Muscle layer of duodenum (tissue), 2 donors: ENCODE measurements at regions not wholly inside any gene's neighbourhood (a gene's known extent, or its start where the extent isn't known, plus 50 kb on each side); places are given as distances from the start of the nearest gene placed in this dataset.
"Not testable (repeated sequence)": the region's sequence is repeated elsewhere in the genome, so short reads cannot be mapped to it uniquely, and the experiment has no call there.

Experiments
- H3K27ac ChIP-seq: one replicate; pipeline ENCODE4 v1.7.0; 2013; ENCODE audit warnings: mild to moderate bottlenecking, low read length
- H3K27me3 ChIP-seq: one replicate; pipeline ENCODE4 v1.7.0; 2013; ENCODE audit warnings: low read depth, mild to moderate bottlenecking, control low read depth, low read length
- H3K36me3 ChIP-seq, 2 donors: one replicate each; pipeline ENCODE4 v1.7.0; 2013; ENCODE audit warnings: low read length in 2 of 2, control low read depth in 1 of 2, mild to moderate bottlenecking in 1 of 2; ENCODE audit not compliant: insufficient read depth in 2 of 2, control insufficient read depth in 1 of 2
- H3K4me1 ChIP-seq, 2 donors: one replicate each; pipeline ENCODE4 v1.7.0; 2013; ENCODE audit warnings: low read length in 2 of 2, mild to moderate bottlenecking in 2 of 2, control low read depth in 1 of 2, moderate library complexity in 1 of 2; ENCODE audit not compliant: insufficient read depth in 2 of 2, control insufficient read depth in 1 of 2
- H3K4me3 ChIP-seq, 2 donors: one replicate each; pipeline ENCODE4 v1.7.0; 2013; ENCODE audit warnings: low read length in 2 of 2, low read depth in 1 of 2, mild to moderate bottlenecking in 1 of 2
- H3K9me3 ChIP-seq, 2 donors: one replicate each; pipeline ENCODE4 v1.7.0; 2013; ENCODE audit warnings: low read length in 2 of 2, control low read depth in 1 of 2, mild to moderate bottlenecking in 1 of 2; ENCODE audit not compliant: control insufficient read depth in 1 of 2
- donor health status: healthy.

DNA sequence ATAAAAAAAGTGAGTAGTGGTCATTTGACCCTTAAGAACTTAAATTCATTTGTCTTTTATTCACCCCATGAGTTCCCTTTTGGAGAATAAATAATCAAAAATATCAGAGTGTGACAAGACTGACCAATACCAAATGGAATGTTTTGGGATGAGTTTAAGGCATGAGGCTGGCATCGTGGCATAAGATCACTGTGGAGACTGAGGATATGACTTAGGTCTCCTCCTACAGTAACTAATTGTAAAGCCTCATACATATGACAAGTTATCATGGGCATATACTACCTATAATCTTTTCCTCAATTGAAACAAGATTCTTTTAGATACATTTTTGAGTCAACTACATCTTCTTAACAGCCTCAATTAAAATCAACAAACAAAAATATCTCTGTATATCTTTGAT, 782.0 kb downstream of the SLITRK1 start:
- Histone ChIP-seq H3K27ac (no peak overlapping the region), H3K27me3 (no peaks in the 10 kb centered on the region), H3K4me3 (no peak overlapping the region), H3K9me3 (peaks cover 0 to 7% of the 10 kb centered on the region in 2 donors), H3K4me1 (no peaks in the 10 kb centered on the region), H3K36me3 (no peaks in the 10 kb centered on the region)

DNA sequence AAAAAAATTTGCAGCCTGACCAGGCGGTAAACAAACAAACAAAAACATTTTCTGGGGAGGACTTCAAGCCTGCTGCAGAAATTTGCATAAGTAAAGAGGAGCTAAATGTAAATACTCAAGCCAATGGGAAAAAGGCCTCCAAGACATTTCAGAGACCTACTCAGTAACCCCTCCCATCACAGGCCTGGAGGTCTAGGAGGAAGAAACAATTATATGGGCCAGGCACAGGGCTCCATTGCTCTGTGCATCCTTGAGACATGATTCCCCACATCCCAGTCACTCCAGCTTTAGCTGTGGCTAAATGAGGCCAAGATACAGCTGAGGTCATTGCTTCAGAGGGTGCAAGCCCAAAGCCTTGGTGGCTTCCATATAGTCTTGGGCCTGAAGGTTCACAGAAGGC, 793.4 kb downstream of the SLITRK1 start:
- H3K27ac ChIP-seq: no peak overlapping the region
- no peaks in the 10 kb centered on the region for H3K27me3 ChIP-seq
- no peak overlapping the region for H3K4me3 ChIP-seq
- H3K36me3 ChIP-seq: no peaks in the 10 kb centered on the region
- H3K4me1 ChIP-seq: no peaks in the 10 kb centered on the region
- H3K9me3 ChIP-seq: peaks cover 0 to 2% of the 10 kb centered on the region in 2 donors

DNA sequence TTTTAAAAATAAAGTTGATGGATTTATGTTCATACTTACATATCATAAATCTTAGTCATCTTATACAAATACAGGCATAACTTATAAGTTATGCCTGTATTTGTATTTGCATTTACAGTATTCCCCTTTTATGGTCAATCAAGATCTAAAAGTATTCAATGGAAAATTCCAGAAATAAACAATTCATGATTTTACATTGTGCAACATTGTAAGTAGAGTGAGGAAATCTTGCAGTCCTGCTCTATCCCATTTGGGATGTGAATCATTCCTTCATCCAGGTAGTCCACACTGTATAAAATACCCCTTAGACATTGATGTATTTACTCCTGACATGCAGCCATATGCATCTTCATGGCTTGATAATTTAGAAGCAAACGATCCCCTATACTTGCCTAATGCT, 795.3 kb downstream of the SLITRK1 start:
- H3K4me1 ChIP-seq: no peaks in the 10 kb centered on the region
- no peaks in the 10 kb centered on the region for H3K36me3 ChIP-seq
- peaks cover 0 to 2% of the 10 kb centered on the region in 2 donors for H3K9me3 ChIP-seq
- no peak overlapping the region for H3K4me3 ChIP-seq
- no peaks in the 10 kb centered on the region for H3K27me3 ChIP-seq
- no peak overlapping the region for H3K27ac ChIP-seq

DNA sequence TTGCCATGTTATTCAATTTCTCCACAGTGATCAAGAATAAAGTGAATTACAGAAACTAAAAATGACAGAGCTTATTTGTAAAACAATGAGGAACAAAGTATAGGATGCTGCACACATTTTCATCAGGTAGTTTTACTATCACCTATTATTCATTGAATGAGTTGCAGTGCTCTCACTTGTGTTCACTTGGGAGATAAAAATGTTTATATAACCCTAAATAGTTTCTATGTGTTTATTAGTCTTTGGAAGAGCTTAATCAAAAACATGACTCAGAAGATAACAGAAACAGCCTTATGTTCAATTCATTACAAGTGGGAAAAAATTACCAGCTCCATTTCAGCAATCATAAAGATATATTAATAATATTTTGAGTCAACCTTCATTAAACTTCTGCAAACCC, 796.2 kb downstream of the SLITRK1 start:
- H3K36me3 ChIP-seq: no peaks in the 10 kb centered on the region
- H3K4me3 ChIP-seq: no peak overlapping the region
- no peak overlapping the region for H3K27ac ChIP-seq
- peaks cover 0 to 2% of the 10 kb centered on the region in 2 donors for H3K9me3 ChIP-seq
- H3K27me3 ChIP-seq: no peaks in the 10 kb centered on the region
- H3K4me1 ChIP-seq: no peaks in the 10 kb centered on the region

DNA sequence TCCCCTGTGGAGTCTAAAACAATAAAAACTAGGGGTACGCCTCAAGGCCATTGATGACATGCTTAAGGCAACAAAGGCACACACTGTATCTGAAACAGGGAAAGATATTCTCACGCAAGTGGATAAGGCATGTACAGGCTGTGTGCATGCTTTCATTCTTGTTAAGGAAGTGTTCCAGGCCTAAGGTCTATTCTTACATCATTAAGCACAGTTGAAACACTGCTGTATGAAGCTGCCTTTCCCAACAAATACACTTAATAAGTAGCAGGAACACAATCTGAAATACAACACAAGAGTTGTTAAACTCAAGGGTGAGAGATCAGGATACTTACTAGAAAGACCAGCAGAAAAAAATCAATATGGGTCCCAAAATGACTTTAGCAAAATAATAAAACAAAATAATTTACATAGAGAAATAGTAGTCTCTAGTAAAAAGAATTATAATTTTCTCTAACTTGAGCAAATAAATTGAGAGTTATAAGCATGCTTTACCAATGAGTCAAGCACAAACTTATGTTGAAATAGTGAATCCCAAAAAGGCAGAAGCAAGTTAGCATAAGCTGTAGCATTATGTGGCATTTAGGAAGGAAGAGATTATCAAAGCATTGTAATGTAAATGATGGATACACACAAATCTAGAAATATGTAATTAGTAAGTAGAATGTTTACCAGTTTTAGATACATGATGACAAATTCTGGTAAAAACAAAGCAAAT, 796.9 kb downstream of the SLITRK1 start:
- H3K4me1 ChIP-seq: no peaks in the 10 kb centered on the region
- no peak overlapping the region for H3K27ac ChIP-seq
- no peaks in the 10 kb centered on the region for H3K27me3 ChIP-seq
- H3K9me3 ChIP-seq: peaks cover 0 to 2% of the 10 kb centered on the region in 2 donors
- H3K36me3 ChIP-seq: no peaks in the 10 kb centered on the region
- no peak overlapping the region for H3K4me3 ChIP-seq

DNA sequence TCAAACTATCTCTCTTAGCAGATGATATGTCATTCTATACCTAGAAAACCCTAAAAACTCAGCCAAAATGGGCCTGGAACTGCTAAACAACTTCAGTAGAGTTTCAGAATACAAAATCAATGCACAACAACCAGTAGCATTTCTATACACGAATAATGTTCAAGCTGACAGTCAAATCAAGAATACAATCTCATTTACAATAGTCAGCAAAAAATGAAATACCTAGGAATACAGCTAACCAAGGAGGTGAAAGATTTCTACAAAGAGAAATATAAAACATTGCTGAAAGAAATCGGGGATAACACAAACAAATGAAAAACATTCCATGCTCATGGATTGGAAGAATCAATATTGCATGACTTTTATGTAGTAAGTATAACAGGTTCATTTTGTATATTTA, 804.8 kb downstream of the SLITRK1 start:
- H3K4me3 ChIP-seq: no peak overlapping the region
- no peaks in the 10 kb centered on the region for H3K36me3 ChIP-seq
- no peaks in the 10 kb centered on the region for H3K27me3 ChIP-seq
- H3K27ac ChIP-seq: no peak overlapping the region
- no peaks in the 10 kb centered on the region for H3K4me1 ChIP-seq
- H3K9me3 ChIP-seq: no peaks in the 10 kb centered on the region

DNA sequence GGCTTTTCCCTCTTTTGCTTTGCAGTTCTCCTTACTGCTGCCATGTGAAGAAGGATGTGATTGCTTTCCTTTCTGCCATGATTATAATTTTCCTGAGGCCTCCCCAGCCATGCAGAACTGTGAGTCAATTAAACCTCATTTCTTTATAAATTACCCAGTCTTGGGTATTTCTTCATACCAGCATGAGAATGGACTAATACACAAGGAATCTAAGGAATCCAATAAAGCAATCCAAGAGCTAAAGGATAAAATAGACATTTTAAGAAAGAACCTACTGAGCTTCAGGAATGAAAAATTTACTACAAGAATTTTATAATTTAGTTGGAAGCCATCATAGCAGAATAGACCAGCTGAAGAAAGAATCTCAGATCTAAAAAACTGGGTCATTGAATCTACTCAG, 808.3 kb downstream of the SLITRK1 start:
- not testable (repeated sequence) for H3K27me3 ChIP-seq, H3K9me3 ChIP-seq, H3K4me3 ChIP-seq, H3K36me3 ChIP-seq, H3K4me1 ChIP-seq, H3K27ac ChIP-seq

DNA sequence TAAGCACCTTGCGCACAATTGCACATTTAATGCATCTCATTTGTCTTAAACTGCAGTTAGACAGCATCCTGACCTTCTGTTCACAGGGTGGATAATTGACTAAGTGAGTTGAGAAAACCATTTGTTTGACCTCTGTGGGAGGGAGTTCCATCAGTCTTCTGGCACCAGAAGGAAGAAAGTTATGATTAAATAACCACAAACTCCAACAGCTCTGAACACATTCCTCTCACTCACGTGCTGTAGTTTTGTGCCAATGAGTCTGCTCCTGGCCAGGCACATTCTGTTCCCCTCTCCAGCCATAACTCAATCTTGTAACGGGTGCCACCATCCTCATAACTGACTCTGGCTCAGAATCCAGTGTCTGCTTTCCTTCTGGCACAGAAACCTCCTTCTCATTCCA, 817.2 kb downstream of the SLITRK1 start:
- Histone ChIP-seq H3K27me3 (no peaks in the 10 kb centered on the region), H3K4me3 (no peak overlapping the region), H3K27ac (no peak overlapping the region), H3K4me1 (no peaks in the 10 kb centered on the region), H3K9me3 (no peaks in the 10 kb centered on the region), H3K36me3 (no peaks in the 10 kb centered on the region)

DNA sequence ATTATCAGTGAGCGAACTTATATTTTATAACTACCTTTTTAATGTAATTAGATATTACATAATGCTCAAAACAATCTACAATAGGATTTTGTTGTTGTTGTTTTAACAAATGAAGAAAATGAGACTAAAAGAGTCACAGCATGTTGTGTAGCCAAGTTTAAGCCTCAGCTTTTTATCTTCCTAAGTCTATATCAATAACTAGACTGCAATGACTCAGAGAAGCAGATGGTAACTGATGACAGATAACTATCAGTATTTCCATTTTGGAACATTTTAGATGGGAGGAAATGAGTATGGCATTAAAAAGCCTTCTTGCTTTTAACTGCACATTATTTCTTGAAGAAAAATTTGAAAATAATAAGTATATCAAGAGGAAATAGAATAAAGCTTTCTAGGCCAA, 825.2 kb downstream of the SLITRK1 start:
- H3K27me3 ChIP-seq: no peaks in the 10 kb centered on the region
- no peaks in the 10 kb centered on the region for H3K9me3 ChIP-seq
- H3K4me1 ChIP-seq: no peaks in the 10 kb centered on the region
- no peak overlapping the region for H3K4me3 ChIP-seq
- H3K36me3 ChIP-seq: no peaks in the 10 kb centered on the region
- no peak overlapping the region for H3K27ac ChIP-seq

DNA sequence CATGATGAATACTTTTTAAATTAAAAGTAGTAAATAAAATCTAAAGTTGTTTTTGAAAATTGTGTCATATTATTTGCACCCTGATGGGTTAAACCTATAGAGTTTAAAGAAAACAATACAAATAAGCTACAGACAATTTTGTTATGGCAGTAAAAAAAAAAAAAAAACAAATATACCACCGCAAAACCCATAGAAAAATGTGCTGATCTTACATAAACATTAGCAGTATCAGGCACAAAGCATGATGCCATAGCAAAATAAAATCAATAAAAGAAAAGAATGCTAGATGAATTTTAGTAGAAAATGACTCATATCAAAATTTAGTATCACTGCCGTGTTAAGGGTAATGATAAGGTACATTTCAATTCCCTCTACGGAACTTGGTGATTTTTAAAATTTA, 826.0 kb downstream of the SLITRK1 start:
- no peaks in the 10 kb centered on the region for H3K27me3 ChIP-seq
- no peaks in the 10 kb centered on the region for H3K4me1 ChIP-seq
- no peak overlapping the region for H3K27ac ChIP-seq
- H3K9me3 ChIP-seq: no peaks in the 10 kb centered on the region
- no peaks in the 10 kb centered on the region for H3K36me3 ChIP-seq
- no peak overlapping the region for H3K4me3 ChIP-seq

DNA sequence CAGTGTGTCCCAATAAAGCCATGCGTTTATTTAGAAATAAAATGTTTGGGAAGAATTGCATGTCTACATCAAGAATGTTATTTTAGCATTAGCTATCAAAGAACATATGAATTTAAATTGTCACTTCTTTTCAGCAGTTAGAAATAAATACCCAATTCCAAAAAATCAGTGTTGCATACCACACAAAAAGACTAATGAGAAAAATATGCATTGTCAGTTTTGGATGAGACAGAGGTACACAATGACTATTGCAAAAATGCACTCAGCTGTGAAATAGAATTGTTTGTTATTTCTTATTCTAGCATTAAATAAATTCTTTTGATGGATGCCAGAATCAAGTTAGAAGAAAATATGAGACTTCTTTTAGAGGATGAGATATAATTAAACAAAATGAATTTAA, 833.9 kb downstream of the SLITRK1 start:
- H3K4me1 ChIP-seq: no peaks in the 10 kb centered on the region
- no peaks in the 10 kb centered on the region for H3K9me3 ChIP-seq
- no peak overlapping the region for H3K27ac ChIP-seq
- no peaks in the 10 kb centered on the region for H3K27me3 ChIP-seq
- H3K36me3 ChIP-seq: no peaks in the 10 kb centered on the region
- H3K4me3 ChIP-seq: no peak overlapping the region

DNA sequence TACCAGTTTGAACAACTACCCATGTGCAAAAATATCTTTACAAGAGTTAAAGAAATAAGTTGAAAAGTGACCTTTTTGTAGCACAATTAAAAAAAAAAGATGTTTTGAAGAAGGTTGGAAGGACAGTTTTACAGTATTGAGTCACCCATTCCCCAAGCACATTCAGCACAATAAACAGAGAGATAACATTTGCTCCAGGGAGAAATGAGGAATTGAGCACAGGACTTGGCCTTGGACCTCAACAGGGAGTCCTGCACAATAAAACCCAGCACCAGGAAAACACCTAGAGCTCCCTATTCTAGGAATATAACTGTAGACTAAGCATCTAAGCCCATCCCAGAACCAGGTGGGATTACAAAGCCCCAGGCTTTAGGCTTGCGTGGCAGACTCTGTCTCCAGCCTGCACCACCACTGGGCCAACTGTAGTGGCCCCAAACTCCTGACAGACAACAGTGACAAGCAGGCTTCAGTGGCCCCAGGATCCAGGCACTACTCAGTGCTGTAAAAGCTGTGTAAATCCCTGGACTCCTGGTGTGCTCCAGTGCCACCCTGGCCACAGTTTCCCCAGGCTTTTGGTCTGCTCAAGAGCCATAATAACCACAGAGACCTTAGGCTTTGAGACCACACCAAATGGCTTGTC, 857.2 kb downstream of the SLITRK1 start:
- Histone ChIP-seq H3K27ac (no peak overlapping the region), H3K36me3 (no peaks in the 10 kb centered on the region), H3K9me3 (peaks cover 0 to 3% of the 10 kb centered on the region in 2 donors), H3K4me3 (no peak overlapping the region), H3K27me3 (no peaks in the 10 kb centered on the region), H3K4me1 (no peaks in the 10 kb centered on the region)
